ENCODE measurements at regions not wholly inside any gene's neighbourhood (a gene's known extent, or its start where the extent isn't known, plus 50 kb on each side); places are given as distances from the start of the nearest gene placed in this dataset.

DNA sequence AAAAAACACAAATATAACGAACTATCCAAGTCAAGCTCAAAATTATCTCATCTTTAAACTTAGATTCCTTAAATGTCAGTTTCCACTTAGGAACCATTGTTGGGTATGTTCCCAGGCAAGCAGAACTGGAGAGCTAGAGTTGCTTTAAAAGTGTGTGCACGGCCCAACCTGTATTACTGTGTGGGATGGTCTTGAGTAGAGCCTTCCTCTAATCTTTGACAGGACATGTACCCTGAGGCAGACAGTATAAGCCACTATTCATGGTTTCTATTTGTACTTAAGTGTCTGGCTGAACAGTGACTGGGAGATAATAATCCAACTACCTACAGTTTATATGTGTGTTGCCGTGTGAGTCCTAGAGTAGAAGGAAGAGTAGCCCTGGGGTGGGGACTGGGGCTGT, 239.7 kb downstream of the GPD2 start:
- TF ChIP-seq, protein P1, sequence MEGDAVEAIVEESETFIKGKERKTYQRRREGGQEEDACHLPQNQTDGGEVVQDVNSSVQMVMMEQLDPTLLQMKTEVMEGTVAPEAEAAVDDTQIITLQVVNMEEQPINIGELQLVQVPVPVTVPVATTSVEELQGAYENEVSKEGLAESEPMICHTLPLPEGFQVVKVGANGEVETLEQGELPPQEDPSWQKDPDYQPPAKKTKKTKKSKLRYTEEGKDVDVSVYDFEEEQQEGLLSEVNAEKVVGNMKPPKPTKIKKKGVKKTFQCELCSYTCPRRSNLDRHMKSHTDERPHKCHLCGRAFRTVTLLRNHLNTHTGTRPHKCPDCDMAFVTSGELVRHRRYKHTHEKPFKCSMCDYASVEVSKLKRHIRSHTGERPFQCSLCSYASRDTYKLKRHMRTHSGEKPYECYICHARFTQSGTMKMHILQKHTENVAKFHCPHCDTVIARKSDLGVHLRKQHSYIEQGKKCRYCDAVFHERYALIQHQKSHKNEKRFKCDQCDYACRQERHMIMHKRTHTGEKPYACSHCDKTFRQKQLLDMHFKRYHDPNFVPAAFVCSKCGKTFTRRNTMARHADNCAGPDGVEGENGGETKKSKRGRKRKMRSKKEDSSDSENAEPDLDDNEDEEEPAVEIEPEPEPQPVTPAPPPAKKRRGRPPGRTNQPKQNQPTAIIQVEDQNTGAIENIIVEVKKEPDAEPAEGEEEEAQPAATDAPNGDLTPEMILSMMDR (IDR thresholded peaks at IDR 0.05 in 2 of 3, conservative IDR thresholded peaks at IDR 0.05 in 1 of 3; ENCODE audit: control insufficient read depth in 2 of 3, extremely low read depth in 1 of 3, insufficient read depth in 1 of 3, low read depth in 3 of 3, low read length in 3 of 3), result no peak
- TF ChIP-seq POLR2A (IDR thresholded peaks at IDR 0.05; ENCODE audit: low read depth, low read length) (no peak), SP1 (IDR thresholded peaks at IDR 0.05; ENCODE audit: low read depth, low read length) (no peak), TCF7 (IDR thresholded peaks at IDR 0.05; ENCODE audit: borderline replicate concordance) (no peak), EZH2 (IDR thresholded peaks at IDR 0.05; ENCODE audit: borderline replicate concordance, control insufficient read depth, low read depth, low read length) (no peak)
- TF ChIP-seq, protein P2, sequence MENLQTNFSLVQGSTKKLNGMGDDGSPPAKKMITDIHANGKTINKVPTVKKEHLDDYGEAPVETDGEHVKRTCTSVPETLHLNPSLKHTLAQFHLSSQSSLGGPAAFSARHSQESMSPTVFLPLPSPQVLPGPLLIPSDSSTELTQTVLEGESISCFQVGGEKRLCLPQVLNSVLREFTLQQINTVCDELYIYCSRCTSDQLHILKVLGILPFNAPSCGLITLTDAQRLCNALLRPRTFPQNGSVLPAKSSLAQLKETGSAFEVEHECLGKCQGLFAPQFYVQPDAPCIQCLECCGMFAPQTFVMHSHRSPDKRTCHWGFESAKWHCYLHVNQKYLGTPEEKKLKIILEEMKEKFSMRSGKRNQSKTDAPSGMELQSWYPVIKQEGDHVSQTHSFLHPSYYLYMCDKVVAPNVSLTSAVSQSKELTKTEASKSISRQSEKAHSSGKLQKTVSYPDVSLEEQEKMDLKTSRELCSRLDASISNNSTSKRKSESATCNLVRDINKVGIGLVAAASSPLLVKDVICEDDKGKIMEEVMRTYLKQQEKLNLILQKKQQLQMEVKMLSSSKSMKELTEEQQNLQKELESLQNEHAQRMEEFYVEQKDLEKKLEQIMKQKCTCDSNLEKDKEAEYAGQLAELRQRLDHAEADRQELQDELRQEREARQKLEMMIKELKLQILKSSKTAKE (IDR thresholded peaks at IDR 0.05; ENCODE audit: low read depth, poor library complexity, severe bottlenecking), result no peak
